WERI-Rb-1 (cell line): ENCODE measurements at regions not wholly inside any gene's neighbourhood (a gene's known extent, or its start where the extent isn't known, plus 50 kb on each side); places are given as distances from the start of the nearest gene placed in this dataset.

ENCODE experiments used
- DNase-seq: peaks from one replicate; pipeline ENCODE4 v3.0.0-alpha.2; 2020
- H3K27ac ChIP-seq: fragments of 250-450 bp; sonication (Bioruptor Pico); 2 replicates; pipeline ENCODE4 v1.5.1; 2020; ENCODE audit warnings: mild to moderate bottlenecking, moderate library complexity
- H3K27me3 ChIP-seq: fragments of 250-450 bp; sonication (Bioruptor Pico); 2 replicates; pipeline ENCODE4 v1.5.1; 2021; ENCODE audit warnings: mild to moderate bottlenecking, low read depth, moderate library complexity; ENCODE audit not compliant: insufficient read depth, severe bottlenecking
- H3K36me3 ChIP-seq: fragments of 250-450 bp; sonication (Bioruptor Pico); 2 replicates; pipeline ENCODE4 v1.5.1; 2020; ENCODE audit warnings: mild to moderate bottlenecking, moderate library complexity
- H3K4me3 ChIP-seq: 2 replicates; pipeline ENCODE4 v1.5.1; 2011; ENCODE audit warnings: low read depth, mild to moderate bottlenecking, control low read depth, low read length
- H3K9me3 ChIP-seq: fragments of 250-450 bp; sonication (Bioruptor Pico); 2 replicates; pipeline ENCODE4 v1.5.1; 2021; ENCODE audit warnings: mild to moderate bottlenecking, moderate library complexity; ENCODE audit not compliant: severe bottlenecking
- TF ChIP-seq, protein P1 (sequence below): IDR thresholded peaks from 2 replicates; pipeline ENCODE4 v1.5.1; 2011; ENCODE audit warnings: low read depth, mild to moderate bottlenecking, control low read depth, inconsistent platforms, low read length

- no peaks in the 10 kb centered on the region for H3K36me3 ChIP-seq
- no peak overlapping the region for H3K4me3 ChIP-seq
- TF ChIP-seq, protein P1, sequence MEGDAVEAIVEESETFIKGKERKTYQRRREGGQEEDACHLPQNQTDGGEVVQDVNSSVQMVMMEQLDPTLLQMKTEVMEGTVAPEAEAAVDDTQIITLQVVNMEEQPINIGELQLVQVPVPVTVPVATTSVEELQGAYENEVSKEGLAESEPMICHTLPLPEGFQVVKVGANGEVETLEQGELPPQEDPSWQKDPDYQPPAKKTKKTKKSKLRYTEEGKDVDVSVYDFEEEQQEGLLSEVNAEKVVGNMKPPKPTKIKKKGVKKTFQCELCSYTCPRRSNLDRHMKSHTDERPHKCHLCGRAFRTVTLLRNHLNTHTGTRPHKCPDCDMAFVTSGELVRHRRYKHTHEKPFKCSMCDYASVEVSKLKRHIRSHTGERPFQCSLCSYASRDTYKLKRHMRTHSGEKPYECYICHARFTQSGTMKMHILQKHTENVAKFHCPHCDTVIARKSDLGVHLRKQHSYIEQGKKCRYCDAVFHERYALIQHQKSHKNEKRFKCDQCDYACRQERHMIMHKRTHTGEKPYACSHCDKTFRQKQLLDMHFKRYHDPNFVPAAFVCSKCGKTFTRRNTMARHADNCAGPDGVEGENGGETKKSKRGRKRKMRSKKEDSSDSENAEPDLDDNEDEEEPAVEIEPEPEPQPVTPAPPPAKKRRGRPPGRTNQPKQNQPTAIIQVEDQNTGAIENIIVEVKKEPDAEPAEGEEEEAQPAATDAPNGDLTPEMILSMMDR, result no peak
- DNase-seq, result no peak
- no peaks in the 10 kb centered on the region for H3K27me3 ChIP-seq
- no peak overlapping the region for H3K27ac ChIP-seq
- H3K9me3 ChIP-seq, result no peaks in the 10 kb centered on the region
Observed at GRCh38 chr3:163548015-163548414, 1530.3 kb downstream of the SI start.

DNA sequence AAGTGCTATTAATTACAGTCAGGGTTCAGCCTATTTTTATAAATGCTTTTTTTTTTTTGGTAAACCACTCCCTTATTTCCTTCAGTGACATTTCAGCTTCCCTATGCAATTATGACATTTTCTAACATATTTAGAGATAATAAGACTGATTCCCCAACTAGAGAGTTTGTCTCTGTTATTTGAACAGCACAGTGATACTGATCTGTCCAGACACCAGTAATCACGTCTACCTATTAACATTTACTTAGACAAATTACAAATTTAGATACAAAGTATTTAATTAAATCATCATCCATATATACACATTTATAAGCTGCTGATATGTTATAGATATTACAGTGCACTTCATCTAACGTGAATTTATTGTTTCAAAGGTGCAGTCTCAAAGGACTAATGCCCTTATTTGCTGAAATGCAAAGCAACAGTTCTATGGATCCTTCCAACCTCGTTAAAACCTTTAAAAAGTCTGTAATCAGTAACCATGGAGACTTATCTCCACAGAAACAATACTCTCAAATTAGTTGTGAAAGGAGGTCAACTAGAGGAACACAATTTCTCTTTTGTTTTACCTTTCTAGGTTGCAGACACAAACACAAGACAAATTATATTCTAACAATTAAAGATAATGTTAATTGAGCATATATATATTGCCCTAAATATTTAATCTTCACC, 1531.1 kb downstream of the SI start:
- Histone ChIP-seq H3K9me3 (no peaks in the 10 kb centered on the region), H3K36me3 (no peaks in the 10 kb centered on the region), H3K27me3 (no peaks in the 10 kb centered on the region), H3K4me3 (no peak overlapping the region), H3K27ac (no peak overlapping the region)
- TF ChIP-seq, protein P1, result no peak
- DNase-seq, result no peak

DNA sequence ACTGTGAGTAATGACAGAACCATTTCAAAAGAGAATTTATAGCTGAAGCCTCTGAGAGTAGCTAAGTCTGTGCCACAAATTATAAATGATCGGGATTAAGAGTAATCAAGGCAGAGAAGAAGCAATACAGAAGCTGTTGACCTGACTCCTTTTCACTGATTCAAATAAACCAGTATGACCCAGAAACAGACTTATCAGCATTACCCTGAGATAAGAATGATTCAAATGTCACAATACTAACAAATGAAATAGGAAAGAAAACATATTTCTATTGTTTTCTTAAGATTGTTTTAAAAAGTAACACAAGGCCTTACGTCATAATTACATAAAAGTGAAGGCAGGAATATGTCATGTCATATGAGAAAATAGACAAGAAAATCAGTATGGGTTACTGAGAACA, 1534.6 kb downstream of the SI start:
- H3K4me3 ChIP-seq, result no peak overlapping the region
- H3K9me3 ChIP-seq, result no peaks in the 10 kb centered on the region
- TF ChIP-seq, protein P1, result no peak
- no peaks in the 10 kb centered on the region for H3K27me3 ChIP-seq
- no peaks in the 10 kb centered on the region for H3K36me3 ChIP-seq
- DNase-seq, result no peak
- no peak overlapping the region for H3K27ac ChIP-seq

DNA sequence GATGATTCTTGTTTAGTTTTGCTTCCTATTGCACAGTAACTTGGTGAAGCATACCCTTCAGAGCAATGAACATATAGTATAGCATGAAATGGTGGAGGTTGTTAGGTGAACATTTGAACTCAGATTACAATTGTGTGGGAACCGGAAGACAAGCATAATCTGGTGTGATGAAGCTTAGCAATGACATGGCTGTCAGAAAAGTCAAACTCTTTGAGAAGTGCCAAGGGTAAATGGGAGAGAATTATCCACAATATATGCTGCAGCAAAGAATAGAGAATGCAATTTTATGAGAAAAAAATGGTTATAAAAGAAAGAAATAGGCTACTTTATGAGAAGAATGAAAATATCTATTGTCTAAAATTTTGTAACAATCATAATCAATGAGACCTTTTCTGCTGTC, 1536.7 kb downstream of the SI start:
- TF ChIP-seq, protein P1, result no peak
- H3K27ac ChIP-seq, result no peak overlapping the region
- H3K4me3 ChIP-seq, result no peak overlapping the region
- DNase-seq, result no peak
- no peaks in the 10 kb centered on the region for H3K27me3 ChIP-seq
- H3K9me3 ChIP-seq, result no peaks in the 10 kb centered on the region
- H3K36me3 ChIP-seq, result no peaks in the 10 kb centered on the region

- Histone ChIP-seq H3K27ac (no peak overlapping the region), H3K27me3 (no peaks in the 10 kb centered on the region), H3K4me3 (no peak overlapping the region), H3K36me3 (no peaks in the 10 kb centered on the region), H3K9me3 (no peaks in the 10 kb centered on the region)
- no peak for DNase-seq
- TF ChIP-seq, protein P1, result no peak
Observed at GRCh38 chr3:163538387-163538786, 1539.9 kb downstream of the SI start.

DNA sequence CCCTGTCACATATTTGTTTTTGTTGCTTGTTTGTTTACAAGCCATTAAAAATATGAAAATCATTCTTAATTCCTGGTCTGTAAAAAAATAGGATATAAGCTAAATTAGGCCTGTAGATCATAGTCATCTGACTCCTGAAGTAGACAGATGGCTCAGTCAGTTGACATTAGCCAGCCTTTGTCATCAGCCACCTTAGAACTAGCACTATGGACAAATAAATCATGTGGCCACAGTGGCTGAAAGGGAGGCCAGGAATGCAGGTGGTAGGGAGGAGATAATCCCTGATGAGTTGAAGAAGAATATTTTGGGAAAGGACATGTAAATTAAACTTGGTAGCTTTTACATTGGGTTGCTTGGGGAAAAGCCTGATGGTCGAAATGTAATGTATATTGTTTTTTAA, 1544.9 kb downstream of the SI start:
- H3K27ac ChIP-seq, result no peak overlapping the region
- H3K36me3 ChIP-seq, result no peaks in the 10 kb centered on the region
- H3K4me3 ChIP-seq, result no peak overlapping the region
- TF ChIP-seq, protein P1, result no peak
- no peaks in the 10 kb centered on the region for H3K9me3 ChIP-seq
- H3K27me3 ChIP-seq, result no peaks in the 10 kb centered on the region
- no peak for DNase-seq
